WERI-Rb-1 (cell line): ENCODE measurements at regions not wholly inside any gene's neighbourhood (a gene's known extent, or its start where the extent isn't known, plus 50 kb on each side); places are given as distances from the start of the nearest gene placed in this dataset.
"Not testable (repeated sequence)": the region's sequence is repeated elsewhere in the genome, so short reads cannot be mapped to it uniquely, and the experiment has no call there.

Experiments used
- DNase-seq: peaks from one replicate; pipeline ENCODE4 v3.0.0-alpha.2; 2020
- H3K27ac ChIP-seq: fragments of 250-450 bp; sonication (Bioruptor Pico); 2 replicates; pipeline ENCODE4 v1.5.1; 2020; ENCODE audit warnings: mild to moderate bottlenecking, moderate library complexity
- H3K27me3 ChIP-seq: fragments of 250-450 bp; sonication (Bioruptor Pico); 2 replicates; pipeline ENCODE4 v1.5.1; 2021; ENCODE audit warnings: mild to moderate bottlenecking, low read depth, moderate library complexity; ENCODE audit not compliant: insufficient read depth, severe bottlenecking
- H3K36me3 ChIP-seq: fragments of 250-450 bp; sonication (Bioruptor Pico); 2 replicates; pipeline ENCODE4 v1.5.1; 2020; ENCODE audit warnings: mild to moderate bottlenecking, moderate library complexity
- H3K4me3 ChIP-seq: 2 replicates; pipeline ENCODE4 v1.5.1; 2011; ENCODE audit warnings: low read depth, mild to moderate bottlenecking, control low read depth, low read length
- H3K9me3 ChIP-seq: fragments of 250-450 bp; sonication (Bioruptor Pico); 2 replicates; pipeline ENCODE4 v1.5.1; 2021; ENCODE audit warnings: mild to moderate bottlenecking, moderate library complexity; ENCODE audit not compliant: severe bottlenecking
- CTCF ChIP-seq: IDR thresholded peaks from 2 replicates; pipeline ENCODE4 v1.5.1; 2011; ENCODE audit warnings: low read depth, mild to moderate bottlenecking, control low read depth, inconsistent platforms, low read length

DNA sequence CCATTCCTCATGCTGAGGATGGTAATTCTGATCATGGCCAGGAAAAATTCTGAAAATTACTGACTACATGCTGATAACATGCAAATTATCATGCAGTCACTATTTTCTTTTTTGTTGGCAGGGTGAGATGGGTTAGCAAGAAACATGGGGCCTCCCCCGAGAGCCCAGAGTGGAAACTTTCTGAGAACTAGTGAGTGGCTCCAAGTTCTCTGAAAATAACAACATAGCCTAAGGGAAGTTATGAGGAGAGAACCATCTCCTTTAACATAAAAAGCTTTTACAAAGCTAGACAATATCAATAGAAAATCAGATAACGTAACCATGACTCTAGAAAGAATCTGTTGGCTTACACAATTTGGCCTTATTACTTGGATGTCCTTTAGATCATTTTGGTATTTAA is 254.2 kb downstream of the PLOD2 start:
- Histone ChIP-seq H3K4me3 (no peak overlapping the region), H3K27ac (no peak overlapping the region), H3K36me3 (no peaks in the 10 kb centered on the region), H3K9me3 (no peaks in the 10 kb centered on the region), H3K27me3 (no peaks in the 10 kb centered on the region)
- no peak for DNase-seq
- no peak for TF ChIP-seq CTCF

DNA sequence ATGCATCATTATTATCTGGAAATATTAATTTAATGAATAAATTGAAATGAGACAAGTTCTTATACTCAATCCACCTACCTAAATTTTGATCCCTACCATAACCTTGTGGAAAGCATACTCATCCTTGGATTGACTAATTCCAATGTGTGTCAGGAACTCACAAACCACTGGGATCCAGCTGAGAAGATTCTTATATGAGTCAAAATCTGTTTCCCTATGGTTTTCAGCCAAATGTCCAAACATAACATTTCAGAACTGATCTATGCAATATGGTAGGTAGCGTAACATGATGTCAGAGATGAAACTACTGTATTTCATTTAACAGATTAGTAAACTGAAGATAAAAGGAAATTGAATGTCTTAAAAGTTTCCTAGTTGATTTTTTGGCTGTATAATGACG is 250.0 kb downstream of the PLOD2 start:
- no peak for DNase-seq
- no peak overlapping the region for H3K27ac ChIP-seq
- H3K9me3 ChIP-seq = no peaks in the 10 kb centered on the region
- no peak overlapping the region for H3K4me3 ChIP-seq
- H3K27me3 ChIP-seq = no peaks in the 10 kb centered on the region
- no peak for TF ChIP-seq CTCF
- H3K36me3 ChIP-seq = no peaks in the 10 kb centered on the region

- Histone ChIP-seq H3K36me3 (no peaks in the 10 kb centered on the region), H3K27ac (no peak overlapping the region), H3K9me3 (no peaks in the 10 kb centered on the region), H3K27me3 (no peaks in the 10 kb centered on the region), H3K4me3 (no peak overlapping the region)
- TF ChIP-seq CTCF = no peak
- no peak for DNase-seq
Measured at GRCh38 chr3:145915787-145916186, 245.2 kb downstream of the PLOD2 start.

- not testable (repeated sequence) for DNase-seq, H3K27ac ChIP-seq, H3K9me3 ChIP-seq, H3K36me3 ChIP-seq, H3K27me3 ChIP-seq, H3K4me3 ChIP-seq
Measured at GRCh38 chr3:145927736-145928135, 233.2 kb downstream of the PLOD2 start.

DNA sequence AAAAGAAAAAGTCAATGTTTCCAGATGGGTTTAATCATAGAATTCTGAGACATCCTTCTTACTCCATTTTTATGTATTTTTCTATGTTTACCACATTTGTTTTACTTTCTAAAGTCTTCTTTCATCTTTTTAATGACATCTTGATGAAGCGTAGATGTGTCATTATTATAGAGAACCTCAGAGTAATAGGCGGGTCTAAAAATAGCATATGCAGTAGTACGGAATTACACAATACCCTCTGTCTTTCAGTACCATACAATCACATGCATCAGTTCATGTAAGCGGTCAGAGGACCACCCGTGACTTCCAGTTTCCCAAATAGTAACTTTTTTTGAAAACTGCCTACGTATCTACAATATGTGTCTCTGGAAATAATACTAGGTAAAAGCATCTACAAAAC is 224.0 kb downstream of the PLOD2 start:
- DNase-seq = no peak
- Histone ChIP-seq H3K4me3 (no peak overlapping the region), H3K9me3 (no peaks in the 10 kb centered on the region), H3K36me3 (no peaks in the 10 kb centered on the region), H3K27ac (no peak overlapping the region), H3K27me3 (no peaks in the 10 kb centered on the region)
- TF ChIP-seq CTCF = no peak

DNA sequence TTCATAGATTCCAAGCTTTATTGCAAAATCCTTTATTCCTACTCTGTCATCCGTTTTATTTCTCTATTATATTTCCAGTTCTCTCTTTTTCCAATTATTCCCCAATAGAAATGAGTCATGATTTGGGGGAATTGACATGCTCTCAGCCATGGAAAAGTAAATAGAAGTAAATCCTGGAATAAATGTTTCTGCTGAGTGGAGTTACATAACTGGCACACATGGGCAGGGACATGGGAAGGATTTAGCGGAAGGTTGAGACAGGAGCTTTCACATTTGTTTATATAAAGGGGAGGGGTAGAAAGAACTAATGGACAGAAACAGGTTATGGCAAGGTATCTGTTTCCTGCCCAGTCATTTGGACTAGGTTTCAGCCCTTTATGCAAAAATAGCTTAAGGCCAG is 221.6 kb downstream of the PLOD2 start:
- no peak for DNase-seq
- no peak overlapping the region for H3K27ac ChIP-seq
- H3K36me3 ChIP-seq = no peaks in the 10 kb centered on the region
- TF ChIP-seq CTCF = no peak
- no peaks in the 10 kb centered on the region for H3K27me3 ChIP-seq
- H3K9me3 ChIP-seq = no peaks in the 10 kb centered on the region
- no peak overlapping the region for H3K4me3 ChIP-seq
